ENCODE measurements at regions not wholly inside any gene's neighbourhood (a gene's known extent, or its start where the extent isn't known, plus 50 kb on each side); places are given as distances from the start of the nearest gene placed in this dataset.

DNA sequence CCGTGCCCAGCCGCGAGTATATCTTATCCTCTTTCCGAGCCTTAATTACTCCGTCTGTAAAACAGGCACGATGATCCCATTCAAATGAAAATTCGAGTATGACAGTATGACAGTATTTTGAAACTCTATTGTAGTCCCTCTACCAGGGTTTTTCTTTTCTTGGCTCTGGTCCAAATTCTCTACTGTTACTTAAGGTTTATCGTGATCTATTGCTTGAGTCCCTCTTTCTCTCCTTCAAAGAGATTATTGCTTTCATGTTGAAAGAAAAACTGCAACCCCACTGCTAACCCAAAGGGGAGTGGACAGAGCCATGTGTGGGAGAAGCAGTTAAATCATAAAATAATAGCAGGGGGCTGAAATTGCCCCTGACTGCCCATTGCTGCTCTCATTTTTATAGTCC lies 1156.6 kb upstream of the AUTS2 start:
- no peak overlapping the region for H3K4me3 ChIP-seq (ENCODE audit: control insufficient read depth, low read depth, low read length)
- DNase-seq (ENCODE audit: low read depth): no peak
- TF ChIP-seq, protein P1, sequence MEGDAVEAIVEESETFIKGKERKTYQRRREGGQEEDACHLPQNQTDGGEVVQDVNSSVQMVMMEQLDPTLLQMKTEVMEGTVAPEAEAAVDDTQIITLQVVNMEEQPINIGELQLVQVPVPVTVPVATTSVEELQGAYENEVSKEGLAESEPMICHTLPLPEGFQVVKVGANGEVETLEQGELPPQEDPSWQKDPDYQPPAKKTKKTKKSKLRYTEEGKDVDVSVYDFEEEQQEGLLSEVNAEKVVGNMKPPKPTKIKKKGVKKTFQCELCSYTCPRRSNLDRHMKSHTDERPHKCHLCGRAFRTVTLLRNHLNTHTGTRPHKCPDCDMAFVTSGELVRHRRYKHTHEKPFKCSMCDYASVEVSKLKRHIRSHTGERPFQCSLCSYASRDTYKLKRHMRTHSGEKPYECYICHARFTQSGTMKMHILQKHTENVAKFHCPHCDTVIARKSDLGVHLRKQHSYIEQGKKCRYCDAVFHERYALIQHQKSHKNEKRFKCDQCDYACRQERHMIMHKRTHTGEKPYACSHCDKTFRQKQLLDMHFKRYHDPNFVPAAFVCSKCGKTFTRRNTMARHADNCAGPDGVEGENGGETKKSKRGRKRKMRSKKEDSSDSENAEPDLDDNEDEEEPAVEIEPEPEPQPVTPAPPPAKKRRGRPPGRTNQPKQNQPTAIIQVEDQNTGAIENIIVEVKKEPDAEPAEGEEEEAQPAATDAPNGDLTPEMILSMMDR (IDR thresholded peaks at IDR 0.05; ENCODE audit: control insufficient read depth, insufficient read depth, low read depth, low read length, missing control alignments): no peak

DNA sequence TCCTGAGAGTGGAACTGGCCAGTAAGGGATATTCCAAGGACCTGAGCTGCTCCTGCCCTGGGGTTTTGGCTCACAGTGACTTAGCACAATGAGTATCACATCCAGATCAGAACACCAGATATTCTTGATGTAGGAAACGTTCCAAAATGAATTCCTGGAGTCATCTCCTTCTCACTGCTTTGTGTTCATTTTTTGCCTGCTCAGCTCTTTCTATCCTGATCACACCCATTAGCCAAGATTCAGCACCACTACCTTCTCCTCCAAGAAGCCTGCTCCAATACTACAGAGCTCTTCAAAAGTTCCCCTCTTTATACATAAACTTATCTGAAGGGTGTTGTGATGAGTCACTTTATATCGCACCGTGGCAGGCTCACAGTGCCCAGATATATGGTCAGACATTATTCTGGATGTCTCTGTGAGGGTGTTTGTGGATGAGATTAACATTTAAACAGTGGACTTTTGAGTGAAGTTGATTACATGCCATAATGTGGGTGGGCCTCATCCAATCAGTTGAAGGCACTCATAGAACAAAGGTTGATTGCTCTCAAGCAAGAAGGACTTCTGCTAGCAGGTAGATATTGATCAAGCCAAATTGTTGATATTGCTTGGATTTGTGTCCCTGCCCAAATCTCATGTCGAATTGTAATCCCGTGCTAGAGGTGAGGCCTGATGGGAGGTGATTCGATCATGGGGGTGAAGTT lies 1155.2 kb upstream of the AUTS2 start:
- H3K4me3 ChIP-seq (ENCODE audit: control insufficient read depth, low read depth, low read length): no peak overlapping the region
- DNase-seq (ENCODE audit: low read depth): no peak
- TF ChIP-seq, protein P1 (IDR thresholded peaks at IDR 0.05; ENCODE audit: control insufficient read depth, insufficient read depth, low read depth, low read length, missing control alignments): no peak

DNA sequence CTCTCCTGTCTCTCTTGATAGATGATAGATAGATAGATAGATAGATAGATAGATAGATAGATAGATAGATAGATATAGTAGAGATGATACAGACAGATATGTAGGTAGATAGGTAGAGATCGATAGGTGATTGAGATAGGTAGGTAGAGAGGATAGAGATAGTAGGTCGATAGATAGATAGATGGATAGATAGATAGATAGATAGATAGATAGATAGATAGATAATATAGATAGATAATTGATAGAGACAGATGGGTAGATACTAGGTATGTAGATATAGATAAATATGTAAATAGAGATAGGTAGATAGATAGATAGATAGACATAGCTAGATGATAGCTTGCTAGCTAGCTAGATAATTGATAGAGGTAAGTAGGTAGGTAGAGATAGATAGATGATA lies 1154.2 kb upstream of the AUTS2 start:
- TF ChIP-seq, protein P1 (IDR thresholded peaks at IDR 0.05; ENCODE audit: control insufficient read depth, insufficient read depth, low read depth, low read length, missing control alignments): no peak
- DNase-seq (ENCODE audit: low read depth): no peak
- no peak overlapping the region for H3K4me3 ChIP-seq (ENCODE audit: control insufficient read depth, low read depth, low read length)

DNA sequence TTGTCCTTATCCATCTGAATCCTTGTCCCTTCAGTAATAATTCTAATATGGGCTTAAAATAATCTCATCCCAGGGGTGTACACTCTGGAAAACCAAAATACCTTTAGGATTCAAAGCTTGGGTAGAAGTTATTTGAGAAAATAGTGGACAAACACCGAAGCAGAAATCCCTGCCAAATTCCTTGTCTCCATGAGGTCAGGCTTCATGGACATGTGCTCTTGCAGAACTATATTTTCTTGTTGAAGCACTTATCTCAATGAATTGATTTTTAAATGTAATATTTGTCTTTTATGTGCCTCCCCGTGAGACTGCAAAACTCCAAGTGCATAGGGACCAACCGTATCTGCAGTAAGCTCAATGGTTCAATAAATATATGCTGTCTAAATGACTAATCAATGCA lies 1153.3 kb upstream of the AUTS2 start:
- DNase-seq (ENCODE audit: low read depth): no peak
- no peak overlapping the region for H3K4me3 ChIP-seq (ENCODE audit: control insufficient read depth, low read depth, low read length)
- TF ChIP-seq, protein P1 (IDR thresholded peaks at IDR 0.05; ENCODE audit: control insufficient read depth, insufficient read depth, low read depth, low read length, missing control alignments): no peak

DNA sequence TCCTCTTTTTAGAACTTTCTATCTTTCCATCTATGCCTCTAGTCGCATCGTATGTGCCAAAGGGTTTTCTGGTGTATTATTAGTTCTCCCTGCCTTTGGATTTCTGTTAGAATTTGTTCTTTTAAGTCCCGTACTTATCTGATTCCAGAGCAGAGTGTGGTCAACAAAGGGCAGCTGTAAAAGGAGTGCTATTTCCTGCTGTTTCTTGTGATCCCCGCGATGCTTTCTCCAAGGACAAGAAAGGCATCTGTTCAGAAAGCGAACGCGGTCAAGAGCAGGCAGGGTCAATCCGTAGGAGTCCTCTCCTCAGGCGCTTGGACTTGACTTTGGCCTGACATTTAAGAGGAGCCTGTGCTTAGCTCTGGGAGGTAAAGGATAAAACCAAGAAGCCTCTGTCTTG lies 1152.1 kb upstream of the AUTS2 start:
- H3K4me3 ChIP-seq (ENCODE audit: control insufficient read depth, low read depth, low read length): no peak overlapping the region
- DNase-seq (ENCODE audit: low read depth): no peak
- TF ChIP-seq, protein P1 (IDR thresholded peaks at IDR 0.05; ENCODE audit: control insufficient read depth, insufficient read depth, low read depth, low read length, missing control alignments): no peak

DNA sequence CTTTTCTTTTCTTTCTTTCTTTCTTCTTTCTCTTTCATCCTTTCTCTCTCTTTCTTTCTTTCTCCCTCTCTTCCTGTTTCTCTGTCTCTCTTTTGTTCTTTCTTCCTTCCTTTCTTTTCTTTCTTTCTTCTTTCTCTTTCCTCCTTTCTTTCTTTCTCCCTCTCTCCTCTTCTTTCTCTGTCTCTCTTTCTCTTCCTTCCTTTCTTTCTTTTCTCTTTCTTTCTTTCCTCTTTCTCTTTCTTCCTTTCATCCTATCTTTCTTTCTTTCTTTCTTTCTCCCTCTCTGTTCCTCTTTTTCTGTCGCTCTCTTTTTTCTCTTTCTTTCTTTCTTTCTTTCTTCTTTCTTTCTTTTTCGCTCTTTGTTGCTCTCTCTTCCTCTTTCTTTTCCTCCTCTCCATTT lies 1149.2 kb upstream of the AUTS2 start:
- no peak overlapping the region for H3K4me3 ChIP-seq (ENCODE audit: control insufficient read depth, low read depth, low read length)
- no peak for DNase-seq (ENCODE audit: low read depth)
- TF ChIP-seq, protein P1 (IDR thresholded peaks at IDR 0.05; ENCODE audit: control insufficient read depth, insufficient read depth, low read depth, low read length, missing control alignments): no peak
